ENCODE measurements at regions not wholly inside any gene's neighbourhood (a gene's known extent, or its start where the extent isn't known, plus 50 kb on each side); places are given as distances from the start of the nearest gene placed in this dataset.

- DNase-seq (ENCODE audit: low read depth in 2 of 2): no peak
These were observed 671.2 kb downstream of the LMO4 start for GRCh38 chr1:87999852-88000251.

GRCh38 chr1:88001460-88001859 is 672.8 kb downstream of the LMO4 start:
- no peak for DNase-seq (ENCODE audit: low read depth in 2 of 2)

GRCh38 chr1:88003255-88003654 is 674.6 kb downstream of the LMO4 start:
- no peak for DNase-seq (ENCODE audit: low read depth in 2 of 2)

GRCh38 chr1:88009916-88010315 is 674.2 kb upstream of the PKN2 start:
- DNase-seq (ENCODE audit: low read depth in 2 of 2): no peak

GRCh38 chr1:88013485-88013884 is 670.6 kb upstream of the PKN2 start:
- DNase-seq (ENCODE audit: low read depth in 2 of 2): no peak

GRCh38 chr1:88014131-88014530 is 669.9 kb upstream of the PKN2 start:
- no peak for DNase-seq (ENCODE audit: low read depth in 2 of 2)

- no peak for DNase-seq (ENCODE audit: low read depth in 2 of 2)
These were observed 667.1 kb upstream of the PKN2 start for GRCh38 chr1:88016947-88017346.

GRCh38 chr1:88021529-88021928 is 662.5 kb upstream of the PKN2 start:
- no peak for DNase-seq (ENCODE audit: low read depth in 2 of 2)

GRCh38 chr1:88022516-88022915 is 661.6 kb upstream of the PKN2 start:
- DNase-seq (ENCODE audit: low read depth in 2 of 2): no peak

GRCh38 chr1:88029142-88029541 is 654.9 kb upstream of the PKN2 start:
- no peak for DNase-seq (ENCODE audit: low read depth in 2 of 2)

GRCh38 chr1:88029899-88030298 is 654.2 kb upstream of the PKN2 start:
- DNase-seq (ENCODE audit: low read depth in 2 of 2): no peak

- DNase-seq (ENCODE audit: low read depth in 2 of 2): no peak
These were observed 648.5 kb upstream of the PKN2 start for GRCh38 chr1:88035578-88035977.

- DNase-seq (ENCODE audit: low read depth in 2 of 2): no peak
These were observed 647.6 kb upstream of the PKN2 start for GRCh38 chr1:88036345-88037014.

GRCh38 chr1:88039240-88039639 is 644.8 kb upstream of the PKN2 start:
- no peak for DNase-seq (ENCODE audit: low read depth in 2 of 2)

- no peak for DNase-seq (ENCODE audit: low read depth in 2 of 2)
These were observed 640.2 kb upstream of the PKN2 start for GRCh38 chr1:88043834-88044233.

- no peak for DNase-seq (ENCODE audit: low read depth in 2 of 2)
These were observed 631.9 kb upstream of the PKN2 start for GRCh38 chr1:88052167-88052566.

- DNase-seq (ENCODE audit: low read depth in 2 of 2): no peak
These were observed 631.0 kb upstream of the PKN2 start for GRCh38 chr1:88053065-88053464.

- DNase-seq (ENCODE audit: low read depth in 2 of 2): no peak
These were observed 627.2 kb upstream of the PKN2 start for GRCh38 chr1:88056881-88057280.

- DNase-seq (ENCODE audit: low read depth in 2 of 2): no peak
These were observed 625.9 kb upstream of the PKN2 start for GRCh38 chr1:88058205-88058604.

GRCh38 chr1:88060112-88060673 is 623.9 kb upstream of the PKN2 start:
- no peak for DNase-seq (ENCODE audit: low read depth in 2 of 2)

GRCh38 chr1:88060750-88061491 is 623.2 kb upstream of the PKN2 start:
- no peak for DNase-seq (ENCODE audit: low read depth in 2 of 2)

- DNase-seq (ENCODE audit: low read depth in 2 of 2): no peak
These were observed 622.4 kb upstream of the PKN2 start for GRCh38 chr1:88061492-88062177.

Measured in stimulated activated CD4-positive, alpha-beta T cell treated with anti-CD3 and anti-CD28 coated beads, Interleukin-1b, Interleukin-23, amount 100 ng/mL, for 1 hour (primary cell).